Ishikawa (cell line): ENCODE measurements at regions not wholly inside any gene's neighbourhood (a gene's known extent, or its start where the extent isn't known, plus 50 kb on each side); places are given as distances from the start of the nearest gene placed in this dataset.

Experiments used
- CEBPB ChIP-seq: IDR thresholded peaks from 2 replicates; pipeline ENCODE4 v1.6.1; 2012
- CREB1 ChIP-seq: IDR thresholded peaks from 2 replicates; pipeline ENCODE4 v1.6.1; 2012; ENCODE audit warnings: low read depth
- EGR1 ChIP-seq: IDR thresholded peaks from 2 replicates; pipeline ENCODE4 v1.6.1; 2012
- EP300 ChIP-seq: IDR thresholded peaks from 2 replicates; pipeline ENCODE4 v1.6.1; 2012; ENCODE audit warnings: borderline replicate concordance
- FOXM1 ChIP-seq: IDR thresholded peaks from 2 replicates; pipeline ENCODE4 v1.6.1; 2012; ENCODE audit warnings: low read depth, borderline replicate concordance
- NFIC ChIP-seq: IDR thresholded peaks from 2 replicates; pipeline ENCODE4 v1.6.1; 2012
- RAD21 ChIP-seq: IDR thresholded peaks from 2 replicates; pipeline ENCODE4 v1.6.1; 2012; ENCODE audit warnings: low read depth
- TAF1 ChIP-seq: IDR thresholded peaks from 2 replicates; pipeline ENCODE4 v1.6.1; 2012; ENCODE audit warnings: low read depth, mild to moderate bottlenecking
- TCF12 ChIP-seq: IDR thresholded peaks from 2 replicates; pipeline ENCODE4 v1.6.1; 2012; ENCODE audit warnings: low read depth
- TEAD4 ChIP-seq: IDR thresholded peaks from 2 replicates; pipeline ENCODE4 v1.6.1; 2012
- YY1 ChIP-seq: IDR thresholded peaks from 2 replicates; pipeline ENCODE4 v1.6.1; 2012; ENCODE audit warnings: low read depth
- ZBTB7A ChIP-seq: IDR thresholded peaks from 2 replicates; pipeline ENCODE4 v1.6.1; 2012; ENCODE audit warnings: low read depth
- TF ChIP-seq, protein P1 (sequence below): IDR thresholded peaks from 2 replicates; pipeline ENCODE4 v1.6.1; 2012
- TF ChIP-seq, protein P2 (sequence below): IDR thresholded peaks from 2 replicates; pipeline ENCODE4 v1.6.1; 2012
- TF ChIP-seq, protein P3 (sequence below): IDR thresholded peaks from 2 replicates; pipeline ENCODE4 v1.6.1; 2012; ENCODE audit warnings: low read depth, mild to moderate bottlenecking

DNA sequence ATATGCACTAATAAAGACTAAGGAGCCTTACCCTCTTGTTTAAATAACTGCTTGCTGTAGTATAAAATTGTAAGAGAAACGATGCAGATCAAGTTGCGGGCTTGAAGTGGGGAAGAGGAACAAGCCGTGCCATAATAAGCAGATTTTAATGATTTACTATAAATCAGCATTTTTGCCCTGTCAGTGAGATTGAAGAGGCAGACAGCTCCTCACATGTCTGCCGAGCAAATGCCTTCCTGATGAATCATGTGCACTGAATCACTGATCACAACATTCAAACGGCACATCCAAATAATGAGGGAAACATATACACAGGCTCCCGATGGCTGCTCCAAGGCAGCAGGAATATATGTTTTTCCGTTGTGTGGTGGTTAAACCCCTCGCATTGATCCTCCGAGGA is 282.9 kb downstream of the TSHZ3 start:
- no peak for TF ChIP-seq EP300
- no peak for TF ChIP-seq YY1
- TF ChIP-seq CREB1, result no peak
- TF ChIP-seq ZBTB7A, result no peak
- TF ChIP-seq, protein P1, sequence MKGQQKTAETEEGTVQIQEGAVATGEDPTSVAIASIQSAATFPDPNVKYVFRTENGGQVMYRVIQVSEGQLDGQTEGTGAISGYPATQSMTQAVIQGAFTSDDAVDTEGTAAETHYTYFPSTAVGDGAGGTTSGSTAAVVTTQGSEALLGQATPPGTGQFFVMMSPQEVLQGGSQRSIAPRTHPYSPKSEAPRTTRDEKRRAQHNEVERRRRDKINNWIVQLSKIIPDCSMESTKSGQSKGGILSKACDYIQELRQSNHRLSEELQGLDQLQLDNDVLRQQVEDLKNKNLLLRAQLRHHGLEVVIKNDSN, result no peak
- TF ChIP-seq TEAD4, result no peak
- TF ChIP-seq, protein P2, sequence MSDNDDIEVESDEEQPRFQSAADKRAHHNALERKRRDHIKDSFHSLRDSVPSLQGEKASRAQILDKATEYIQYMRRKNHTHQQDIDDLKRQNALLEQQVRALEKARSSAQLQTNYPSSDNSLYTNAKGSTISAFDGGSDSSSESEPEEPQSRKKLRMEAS, result no peak
- no peak for TF ChIP-seq EGR1
- TF ChIP-seq, protein P3, sequence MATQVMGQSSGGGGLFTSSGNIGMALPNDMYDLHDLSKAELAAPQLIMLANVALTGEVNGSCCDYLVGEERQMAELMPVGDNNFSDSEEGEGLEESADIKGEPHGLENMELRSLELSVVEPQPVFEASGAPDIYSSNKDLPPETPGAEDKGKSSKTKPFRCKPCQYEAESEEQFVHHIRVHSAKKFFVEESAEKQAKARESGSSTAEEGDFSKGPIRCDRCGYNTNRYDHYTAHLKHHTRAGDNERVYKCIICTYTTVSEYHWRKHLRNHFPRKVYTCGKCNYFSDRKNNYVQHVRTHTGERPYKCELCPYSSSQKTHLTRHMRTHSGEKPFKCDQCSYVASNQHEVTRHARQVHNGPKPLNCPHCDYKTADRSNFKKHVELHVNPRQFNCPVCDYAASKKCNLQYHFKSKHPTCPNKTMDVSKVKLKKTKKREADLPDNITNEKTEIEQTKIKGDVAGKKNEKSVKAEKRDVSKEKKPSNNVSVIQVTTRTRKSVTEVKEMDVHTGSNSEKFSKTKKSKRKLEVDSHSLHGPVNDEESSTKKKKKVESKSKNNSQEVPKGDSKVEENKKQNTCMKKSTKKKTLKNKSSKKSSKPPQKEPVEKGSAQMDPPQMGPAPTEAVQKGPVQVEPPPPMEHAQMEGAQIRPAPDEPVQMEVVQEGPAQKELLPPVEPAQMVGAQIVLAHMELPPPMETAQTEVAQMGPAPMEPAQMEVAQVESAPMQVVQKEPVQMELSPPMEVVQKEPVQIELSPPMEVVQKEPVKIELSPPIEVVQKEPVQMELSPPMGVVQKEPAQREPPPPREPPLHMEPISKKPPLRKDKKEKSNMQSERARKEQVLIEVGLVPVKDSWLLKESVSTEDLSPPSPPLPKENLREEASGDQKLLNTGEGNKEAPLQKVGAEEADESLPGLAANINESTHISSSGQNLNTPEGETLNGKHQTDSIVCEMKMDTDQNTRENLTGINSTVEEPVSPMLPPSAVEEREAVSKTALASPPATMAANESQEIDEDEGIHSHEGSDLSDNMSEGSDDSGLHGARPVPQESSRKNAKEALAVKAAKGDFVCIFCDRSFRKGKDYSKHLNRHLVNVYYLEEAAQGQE, result no peak

DNA sequence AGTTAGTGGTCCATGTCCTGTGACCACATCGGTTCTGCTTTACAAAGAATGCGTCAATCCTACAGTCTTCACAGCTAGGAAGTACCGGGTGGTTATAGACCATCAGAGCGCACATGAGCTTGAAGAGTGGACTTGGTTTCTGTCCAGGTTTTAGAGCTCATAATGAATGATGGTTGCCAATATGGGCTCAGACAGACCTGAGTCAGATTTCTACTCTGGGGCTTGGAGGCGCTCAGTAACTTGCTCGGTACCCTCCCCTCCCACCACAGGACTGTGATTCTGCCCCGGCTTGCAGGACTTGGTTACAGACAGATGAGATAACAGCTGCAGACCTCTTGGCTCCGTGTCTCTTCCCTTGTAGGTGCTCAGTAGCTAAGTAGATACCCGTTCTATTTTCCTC is 284.7 kb downstream of the TSHZ3 start:
- TF ChIP-seq, protein P3, result no peak
- TF ChIP-seq FOXM1, result no peak
- no peak for TF ChIP-seq TCF12
- no peak for TF ChIP-seq CEBPB
- TF ChIP-seq, protein P2, result no peak
- TF ChIP-seq CREB1, result no peak
- TF ChIP-seq EGR1, result no peak
- TF ChIP-seq, protein P1, result no peak
- no peak for TF ChIP-seq YY1
- no peak for TF ChIP-seq EP300
- TF ChIP-seq TAF1, result no peak
- TF ChIP-seq TEAD4, result no peak
- TF ChIP-seq RAD21, result no peak
- TF ChIP-seq NFIC, result no peak
- TF ChIP-seq ZBTB7A, result no peak

DNA sequence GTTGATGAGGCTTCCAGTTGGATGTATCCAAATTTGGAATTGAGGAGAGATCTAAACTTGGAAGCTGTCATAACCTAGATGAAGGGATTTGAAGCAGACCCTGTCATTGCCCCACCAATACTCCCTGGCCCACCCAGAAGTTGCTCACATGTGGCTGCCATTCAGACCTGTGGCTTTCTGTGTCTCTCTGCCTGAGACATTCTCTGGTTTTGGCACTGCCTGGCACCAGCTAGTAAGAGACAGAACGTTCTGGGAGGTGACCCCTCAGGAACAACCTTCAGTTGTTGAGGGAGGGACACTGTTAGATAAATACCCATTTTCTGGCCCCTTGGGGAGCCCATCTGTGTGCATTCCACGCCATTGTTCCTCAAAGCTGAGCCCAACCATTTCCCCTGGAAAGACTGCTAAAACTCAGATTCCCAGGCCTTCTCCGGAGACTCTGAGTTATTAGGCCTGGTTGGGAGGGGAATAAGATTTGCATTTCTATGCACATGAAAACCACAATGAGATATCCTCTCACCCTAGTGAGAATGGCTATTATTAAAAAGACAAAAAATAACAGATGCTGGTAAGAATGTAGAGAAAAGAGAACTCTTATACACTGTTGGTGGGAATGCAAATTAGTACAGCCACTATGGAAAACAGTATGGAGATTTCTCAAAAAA is 290.4 kb downstream of the TSHZ3 start:
- no peak for TF ChIP-seq NFIC
- TF ChIP-seq, protein P2, result no peak
- TF ChIP-seq TEAD4, result no peak
- TF ChIP-seq, protein P3, result no peak
- no peak for TF ChIP-seq CEBPB
- TF ChIP-seq FOXM1, result no peak
- no peak for TF ChIP-seq YY1

DNA sequence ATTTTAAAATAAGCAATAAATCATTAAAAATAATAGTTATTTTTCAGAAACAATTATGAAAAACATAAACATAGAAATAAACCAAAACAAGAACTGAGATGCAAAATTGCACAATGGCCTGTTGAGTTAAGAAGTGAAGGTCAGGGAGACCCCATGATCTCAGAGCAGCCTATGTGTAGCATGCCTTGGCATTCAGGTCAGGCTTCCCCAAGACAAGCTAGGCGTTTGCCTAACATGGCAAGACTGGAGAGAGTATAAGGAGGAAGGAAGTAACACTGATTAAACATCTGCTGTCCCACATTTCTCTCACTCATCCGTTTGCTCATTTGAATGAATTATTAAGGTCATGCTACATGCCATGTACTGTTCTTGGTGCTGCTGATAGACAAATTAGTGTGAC is 291.8 kb downstream of the TSHZ3 start:
- TF ChIP-seq CEBPB (no peak), CREB1 (no peak), RAD21 (no peak), FOXM1 (no peak), YY1 (no peak), EP300 (no peak), NFIC (no peak), ZBTB7A (no peak)

DNA sequence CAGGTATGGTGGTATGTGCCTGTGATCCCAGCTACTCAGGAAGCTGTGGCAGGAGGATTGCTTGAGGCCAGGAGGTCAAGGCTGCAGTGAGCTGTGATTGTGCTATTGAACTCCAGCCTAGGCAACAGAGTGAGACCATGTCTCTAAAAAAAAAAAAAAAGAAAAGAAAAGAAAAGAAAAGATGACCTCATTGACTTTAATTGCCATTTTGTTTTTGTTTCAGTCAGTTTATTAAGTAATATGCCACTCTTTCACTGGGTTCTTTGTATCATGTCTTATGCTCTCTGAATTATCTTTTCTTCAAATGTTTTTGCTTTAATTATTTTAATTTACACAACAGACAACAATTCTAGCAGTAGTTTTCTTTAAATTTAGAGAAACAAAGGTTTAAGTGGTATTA is 293.8 kb downstream of the TSHZ3 start:
- TF ChIP-seq, protein P1, result no peak
- TF ChIP-seq CEBPB (no peak), NFIC (no peak), EP300 (no peak)
